HG02798 (cell line): ENCODE measurements at regions not wholly inside any gene's neighbourhood (a gene's known extent, or its start where the extent isn't known, plus 50 kb on each side); places are given as distances from the start of the nearest gene placed in this dataset.

Experiments used
- ATAC-seq: cut with Tn5 transposase; IDR thresholded peaks from one replicate; pipeline ENCODE4 v1.9.1; 2021; ENCODE audit warnings: mild to moderate bottlenecking; ENCODE audit not compliant: unreplicated experiment, poor library complexity

- no peak for ATAC-seq
These were observed 350.8 kb downstream of the BRD1 start for GRCh38 chr22:49476800-49477400.

DNA sequence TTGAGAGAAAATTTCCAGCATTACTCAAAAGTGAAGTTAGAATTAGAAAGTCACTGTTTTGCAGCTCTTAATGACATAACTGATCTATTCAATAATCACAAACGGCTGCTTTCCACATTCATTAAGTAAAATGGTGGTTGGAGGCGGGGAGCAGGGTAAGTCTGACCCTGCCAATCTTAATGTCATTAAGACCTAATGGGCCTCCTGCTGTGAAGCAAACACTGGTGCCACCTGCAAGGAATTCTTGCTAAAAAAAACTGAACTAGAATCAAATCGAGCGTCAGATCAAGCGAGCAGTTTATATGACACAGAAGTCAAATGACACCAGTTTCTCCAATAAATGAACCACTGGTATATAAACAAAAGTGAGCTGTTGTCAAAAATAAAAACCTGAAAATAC is 351.5 kb downstream of the BRD1 start:
- ATAC-seq: no peak

DNA sequence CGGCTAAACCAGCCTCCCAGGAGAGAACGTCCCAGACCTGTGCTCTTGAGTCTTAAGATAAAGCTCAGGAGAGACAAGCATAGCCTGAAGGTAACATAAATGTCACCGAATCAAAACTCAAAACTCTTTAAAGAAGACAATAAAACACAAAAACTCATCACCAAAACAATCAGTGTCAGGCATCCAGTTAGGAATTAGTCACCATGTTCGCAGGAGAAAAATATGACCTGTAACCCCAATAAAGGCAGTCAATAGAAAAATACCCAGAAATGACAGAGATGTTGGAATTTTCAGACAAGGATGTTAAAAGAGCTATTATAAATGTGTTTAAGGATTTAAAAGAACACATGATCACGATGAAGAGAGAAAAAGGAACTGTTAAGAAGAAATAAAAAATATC is 352.4 kb downstream of the BRD1 start:
- no peak for ATAC-seq

- no peak for ATAC-seq
These were observed 354.4 kb downstream of the BRD1 start for GRCh38 chr22:49473286-49473685.

DNA sequence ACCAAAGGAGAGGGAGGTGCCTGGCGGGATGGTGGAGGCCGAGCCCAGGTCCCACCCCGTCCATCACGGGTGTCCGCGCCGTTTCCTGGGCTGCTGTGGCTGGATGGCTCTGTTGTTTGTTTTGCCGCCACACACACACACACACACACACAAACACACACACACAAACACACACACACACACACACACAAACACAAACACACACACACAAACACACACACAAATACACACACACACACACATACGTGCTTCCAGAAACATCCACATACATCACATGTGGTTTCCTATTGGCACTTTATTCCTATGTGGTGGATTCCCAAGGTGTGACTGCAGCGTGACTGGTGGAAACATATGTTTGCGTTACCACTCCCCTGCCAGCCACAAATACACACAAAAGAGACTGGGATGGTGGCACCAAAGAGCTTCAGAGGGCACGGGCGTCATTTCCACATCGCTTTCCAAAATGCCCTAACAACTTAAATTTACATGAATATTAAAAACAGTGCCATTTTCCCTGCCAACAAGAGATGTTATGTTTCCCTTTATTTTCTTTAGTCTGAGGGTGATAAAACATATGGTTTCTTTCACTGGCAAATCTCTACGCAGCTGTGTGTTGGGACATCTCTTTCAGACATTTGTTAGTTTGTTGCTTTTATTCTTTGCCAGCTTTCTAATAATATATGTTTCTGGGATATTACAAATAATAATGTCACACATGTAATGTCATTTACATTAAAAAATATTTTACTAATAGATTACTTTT is 356.8 kb downstream of the BRD1 start:
- no peak for ATAC-seq

DNA sequence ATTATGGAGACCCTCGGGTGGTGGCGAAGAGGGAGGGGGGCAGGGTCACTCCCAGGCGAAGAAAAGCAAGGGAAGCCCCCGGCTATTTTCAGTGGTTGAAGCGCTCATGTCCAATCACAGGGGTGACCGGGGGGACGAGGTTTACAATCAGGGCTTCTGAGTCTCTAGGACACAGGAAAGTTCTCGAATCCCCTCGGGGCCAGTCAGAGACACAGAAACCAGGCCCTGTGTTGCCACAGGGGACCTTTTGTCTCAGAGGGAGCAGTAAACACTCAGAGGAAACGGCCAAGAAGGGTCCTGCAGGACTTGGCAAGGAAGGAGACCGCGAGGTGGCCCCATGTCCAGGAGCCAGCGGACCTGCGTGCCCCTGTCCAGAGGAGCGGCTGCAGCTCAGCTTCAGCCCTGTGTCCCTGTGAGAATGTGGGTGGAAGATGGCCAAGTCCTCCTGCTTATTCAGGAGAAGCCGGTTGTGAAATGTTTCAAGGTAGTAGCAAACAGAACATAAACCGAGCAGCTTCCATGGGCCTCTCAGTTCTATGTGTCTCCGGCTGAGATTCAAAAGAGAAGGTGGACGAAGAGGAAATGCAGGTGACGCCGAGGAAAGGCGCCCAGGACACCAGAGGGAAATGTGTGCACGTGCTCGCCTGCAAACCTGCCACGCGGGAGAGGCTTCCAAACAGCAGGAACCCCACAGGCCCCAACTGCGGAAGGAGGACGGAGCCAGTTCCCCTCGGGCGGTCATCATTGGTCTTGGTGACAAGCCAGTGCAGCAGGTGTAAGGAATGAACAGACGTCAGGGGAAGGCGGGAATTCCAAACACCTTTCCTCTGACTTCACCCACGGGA is 357.6 kb downstream of the BRD1 start:
- no peak for ATAC-seq

DNA sequence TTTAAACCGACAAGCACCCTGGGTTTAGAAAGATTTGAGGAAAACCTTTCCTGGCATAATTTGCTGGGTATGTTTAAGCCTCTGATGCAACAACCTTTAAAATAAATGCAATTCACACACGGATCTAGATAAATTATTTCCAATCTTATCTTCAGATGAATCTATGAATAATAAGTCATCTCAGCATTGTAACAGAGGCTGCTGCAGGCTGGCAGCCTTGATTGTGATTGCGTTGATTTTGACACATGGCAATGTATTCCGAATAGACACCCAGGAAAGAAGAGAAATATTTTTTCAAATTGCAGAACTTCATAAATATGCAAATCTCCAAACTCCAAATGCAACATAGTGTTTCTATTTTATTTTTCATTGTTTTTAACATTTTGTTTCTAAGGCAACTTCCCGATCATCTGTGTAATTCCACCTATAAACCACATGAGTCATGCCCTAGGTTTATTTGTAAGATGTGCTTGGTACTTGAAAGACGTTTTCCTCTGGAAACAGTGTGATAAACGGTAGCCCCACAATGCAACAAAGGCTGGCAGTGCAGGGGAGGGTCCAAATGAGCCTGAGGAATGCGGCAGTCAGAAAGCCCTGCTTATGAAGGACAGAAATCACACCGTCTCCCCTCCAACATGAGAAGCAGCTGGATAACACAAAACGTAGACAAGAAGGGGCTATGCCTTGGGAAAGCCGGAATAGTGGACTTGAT is 359.0 kb downstream of the BRD1 start:
- no peak for ATAC-seq

DNA sequence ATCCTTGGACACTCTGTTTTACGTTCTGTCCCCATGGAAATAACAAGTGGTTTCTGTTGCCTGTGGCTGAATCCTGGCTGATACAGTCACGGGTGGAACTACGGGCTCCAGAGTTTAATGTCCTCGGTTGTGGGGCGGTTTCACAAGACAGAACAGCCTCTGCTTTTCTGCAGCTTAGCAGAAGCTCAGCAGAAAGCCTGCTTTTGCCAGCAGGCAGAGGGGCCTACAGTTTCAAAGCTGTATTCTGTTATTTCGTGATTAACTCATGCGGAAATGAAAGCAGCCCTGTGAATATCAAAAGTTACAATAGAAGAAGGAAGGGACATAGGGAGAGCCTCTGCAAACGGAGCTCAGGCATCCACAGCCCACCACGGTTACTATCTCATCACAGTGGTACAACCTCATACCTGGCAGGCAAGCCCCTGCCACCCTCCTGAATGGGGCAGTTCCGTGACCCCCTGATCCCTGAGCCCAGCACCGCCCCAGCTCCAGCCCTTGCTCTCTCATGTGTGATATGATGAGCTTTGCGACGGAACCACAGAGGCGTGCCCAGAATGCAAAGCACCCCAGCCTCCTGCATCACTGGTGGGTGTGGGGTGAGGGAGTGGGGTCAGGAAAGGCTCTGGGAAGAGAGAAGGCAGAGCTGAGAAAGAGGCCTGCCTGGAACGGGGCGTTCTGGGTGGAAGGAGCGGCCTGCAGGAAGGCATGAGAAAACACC is 360.6 kb downstream of the BRD1 start:
- ATAC-seq: no peak

GRCh38 chr22:49464037-49464436 is 363.6 kb downstream of the BRD1 start:
- no peak for ATAC-seq

DNA sequence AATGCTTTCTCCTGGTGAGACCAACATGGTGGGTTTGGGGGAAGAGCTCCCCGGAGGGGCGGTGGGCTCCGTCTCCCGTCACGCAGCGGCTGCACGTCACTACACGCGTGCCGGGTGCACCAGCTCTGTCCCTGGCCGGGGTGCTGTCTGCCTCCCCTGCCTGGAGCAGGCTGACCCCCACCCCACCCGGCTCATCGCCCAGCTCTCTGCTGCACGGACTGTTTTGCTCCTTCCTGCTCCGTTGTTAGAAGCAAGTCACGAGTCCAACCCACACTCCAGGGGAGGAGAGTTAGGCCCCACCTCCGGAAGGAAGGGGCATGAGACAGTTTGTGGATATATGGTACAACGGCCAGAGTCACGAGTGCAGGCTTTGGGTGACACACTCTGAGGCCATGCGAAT is 364.9 kb downstream of the BRD1 start:
- no peak for ATAC-seq

DNA sequence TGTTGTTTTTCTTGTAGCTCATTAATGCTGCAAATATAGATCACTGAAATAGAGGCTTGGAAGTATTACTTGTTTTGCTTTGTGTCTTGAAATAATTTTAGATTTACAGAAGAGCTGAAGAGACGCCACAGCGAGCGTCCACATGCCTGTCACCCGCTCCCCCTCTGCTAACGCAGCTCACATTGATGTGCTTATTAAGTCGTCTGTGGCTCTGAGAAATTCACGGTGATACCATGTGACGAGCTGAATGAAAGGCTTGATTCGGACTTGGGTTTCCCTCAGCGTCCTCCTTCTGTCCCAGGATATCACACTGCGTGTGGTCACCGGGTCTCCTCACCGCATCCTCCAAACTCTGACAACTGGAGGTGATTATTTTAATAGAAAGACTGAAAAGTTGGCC is 365.4 kb downstream of the BRD1 start:
- no peak for ATAC-seq

GRCh38 chr22:49461674-49462073 is 366.0 kb downstream of the BRD1 start:
- no peak for ATAC-seq

GRCh38 chr22:49460592-49461281 is 366.9 kb downstream of the BRD1 start:
- ATAC-seq: no peak

- ATAC-seq: no peak
These were observed 367.6 kb downstream of the BRD1 start for GRCh38 chr22:49460091-49460490.

DNA sequence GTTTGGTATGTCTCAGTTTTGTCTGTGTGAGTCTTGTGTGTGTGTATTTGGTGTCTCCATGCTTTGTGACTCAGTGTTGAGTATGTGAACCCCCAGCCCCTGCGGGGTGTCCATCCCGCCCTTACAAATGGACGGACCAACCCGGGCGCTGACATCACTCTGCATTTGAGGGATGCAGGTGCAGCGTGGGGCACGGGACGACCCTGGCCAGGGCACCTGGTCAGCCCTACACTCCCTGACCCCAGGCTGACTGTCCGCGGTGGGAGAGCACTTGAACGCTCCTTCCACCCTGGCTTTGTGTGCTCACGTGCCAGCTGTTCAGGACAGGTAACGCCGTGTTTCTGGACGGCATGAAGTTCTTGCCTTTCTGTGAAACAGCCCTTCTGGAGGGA is 369.0 kb downstream of the BRD1 start:
- no peak for ATAC-seq

- ATAC-seq: no peak
These were observed 369.5 kb downstream of the BRD1 start for GRCh38 chr22:49457946-49458707.

DNA sequence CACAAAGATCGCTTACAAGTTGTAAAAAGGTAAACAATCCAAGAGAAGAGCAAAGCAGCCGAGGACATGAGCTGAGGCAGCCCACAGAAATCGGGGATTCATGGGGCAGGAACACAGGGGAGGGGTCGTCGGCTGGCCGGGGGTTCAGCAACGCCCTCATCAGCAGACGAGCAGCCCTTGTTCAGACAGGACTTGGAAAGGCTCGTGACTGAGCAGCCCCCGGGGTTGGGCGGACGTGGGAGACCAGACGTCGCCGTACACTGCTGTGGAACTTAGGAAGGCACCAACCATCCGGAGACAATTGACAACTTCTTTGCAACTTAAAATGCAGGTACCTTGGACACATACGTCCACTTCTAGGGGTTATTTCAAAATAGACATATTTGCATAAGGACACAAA is 370.5 kb downstream of the BRD1 start:
- ATAC-seq: no peak

DNA sequence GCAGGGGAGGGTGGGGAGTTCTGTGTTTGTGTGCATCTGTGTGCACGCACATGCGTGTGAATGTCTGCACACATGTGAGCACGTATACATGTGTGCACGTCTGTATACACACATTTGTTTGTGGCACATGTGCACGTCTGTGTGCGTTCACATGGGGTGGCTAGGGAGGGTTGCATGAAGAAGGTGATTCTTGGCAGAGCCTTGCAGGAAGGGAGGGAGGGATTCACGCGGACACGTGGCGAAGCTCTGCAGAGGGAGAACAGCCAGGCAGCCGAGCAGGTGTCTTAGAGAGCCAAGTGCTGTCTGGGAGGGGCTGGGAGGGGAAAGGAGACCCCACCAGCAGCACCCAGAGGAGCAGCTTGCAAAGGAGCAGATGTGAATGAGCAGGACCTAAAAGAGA is 372.1 kb downstream of the BRD1 start:
- no peak for ATAC-seq

- no peak for ATAC-seq
These were observed 372.9 kb downstream of the BRD1 start for GRCh38 chr22:49454726-49455125.
